Esophagus squamous epithelium (tissue), 5 donors: ENCODE measurements at regions not wholly inside any gene's neighbourhood (a gene's known extent, or its start where the extent isn't known, plus 50 kb on each side); places are given as distances from the start of the nearest gene placed in this dataset.
A peak's percentile ranks its signal among the peaks of the same experiment; 100 is the strongest.

Experiments used
- DNase-seq: peaks from one replicate; lab custom pipeline; 2025; lab: John Stamatoyannopoulos, UW
- H3K27ac ChIP-seq, 4 donors: fragments of 200-600 bp; sonication (generic); one replicate each; pipeline ENCODE4 v1.5.1; 2016 to 2019; ENCODE audit warnings: mild to moderate bottlenecking in 1 of 4
- H3K27me3 ChIP-seq, 4 donors: fragments of 200-600 bp; sonication (generic); 1 replicate in 3 of 4; 2 replicates in 1 of 4; pipeline versions ENCODE4 v1.5.1 to v1.6.0; 2017 to 2021; ENCODE audit warnings: antibody characterized with exemption in 1 of 4
- H3K36me3 ChIP-seq, 3 donors: fragments of 200-600 bp; sonication (generic); one replicate each; pipeline ENCODE4 v1.5.1; 2016 to 2019
- H3K4me1 ChIP-seq, 3 donors: fragments of 200-600 bp; sonication (generic); one replicate each; pipeline ENCODE4 v1.5.1; 2017 to 2019
- H3K4me3 ChIP-seq, 4 donors: fragments of 200-600 bp; sonication (generic); 1 replicate in 3 of 4; 2 replicates in 1 of 4; pipeline ENCODE4 v1.5.1; 2016 to 2019; ENCODE audit warnings: mild to moderate bottlenecking in 2 of 4, moderate library complexity in 1 of 4
- H3K9me3 ChIP-seq, 3 donors: fragments of 200-600 bp; sonication (generic); one replicate each; pipeline ENCODE4 v1.5.1; 2016 to 2019
- CTCF ChIP-seq, 6 experiments: fragments of 450-650 bp in 4 of 6; fragments of 200-600 bp in 2 of 6; sonication (generic) in 2 of 6; IDR thresholded peaks; one replicate each; pipeline ENCODE4 v1.5.1; 2016 to 2019; ENCODE audit warnings: antibody characterized with exemption in 6 of 6, mild to moderate bottlenecking in 4 of 6, moderate library complexity in 4 of 6
- POLR2A ChIP-seq, 4 donors: fragments of 450-650 bp; IDR thresholded peaks; one replicate each; pipeline ENCODE4 v1.6.1; 2017; ENCODE audit warnings: antibody characterized with exemption in 4 of 4, mild to moderate bottlenecking in 4 of 4, moderate library complexity in 3 of 4
- WGBS, 2 donors: methylation state at CpG; one replicate each; pipeline ENCODE4 v1.1.5; 2018; 5-methylcytosine and 5-hydroxymethylcytosine counted together
- intact Hi-C: fragments of 100-400 bp; cut with DNase I; formaldehyde crosslinking; loops from one replicate; pipeline ENCODE4 v1.15.0; 2022
- donor health status: DM: yes; HTN: yes; CAD: no.

- H3K36me3 ChIP-seq = no peaks in the 10 kb centered on the region
- intact Hi-C loops = loop anchor here (10.0 kb wide), 1 partner anchor 205 kb away; no protein-coding TSS in a partner anchor
- no peaks in the 10 kb centered on the region for H3K9me3 ChIP-seq
- H3K4me3 ChIP-seq = no peak overlapping the region
- WGBS, 2 donors = 53 to 62% methylated on average over 4 of the region's 4 CpGs
- H3K27ac ChIP-seq = no peak overlapping the region
- DNase-seq = no peak
- no peaks in the 10 kb centered on the region for H3K4me1 ChIP-seq
- no peaks in the 10 kb centered on the region for H3K27me3 ChIP-seq
- TF ChIP-seq POLR2A (IDR thresholded peaks at IDR 0.05) = no peak
- peak in 4 of 6 experiments; percentile 6 to 50 (median 28) for TF ChIP-seq CTCF (IDR thresholded peaks at IDR 0.05)
Observed at GRCh38 chr18:53909668-53910067, 314.8 kb downstream of the MBD2 start.

- Histone ChIP-seq H3K27ac (no peak overlapping the region), H3K27me3 (no peaks in the 10 kb centered on the region), H3K4me1 (no peaks in the 10 kb centered on the region), H3K36me3 (no peaks in the 10 kb centered on the region), H3K4me3 (no peak overlapping the region), H3K9me3 (no peaks in the 10 kb centered on the region)
- DNase-seq = no peak
- intact Hi-C loops = loop anchor here (10.0 kb wide), 1 partner anchor 207 kb away; no protein-coding TSS in a partner anchor
- TF ChIP-seq CTCF (IDR thresholded peaks at IDR 0.05) (no peak), POLR2A (IDR thresholded peaks at IDR 0.05) (no peak)
Observed at GRCh38 chr18:53907921-53908320, 316.5 kb downstream of the MBD2 start.

GRCh38 chr18:53906681-53907080 lies 317.8 kb downstream of the MBD2 start:
- TF ChIP-seq POLR2A (IDR thresholded peaks at IDR 0.05) = no peak
- no peak for TF ChIP-seq CTCF (IDR thresholded peaks at IDR 0.05)
- intact Hi-C loops = loop anchor here (10.0 kb wide), 1 partner anchor 208 kb away; no protein-coding TSS in a partner anchor
- Histone ChIP-seq H3K36me3 (no peaks in the 10 kb centered on the region), H3K4me3 (no peak overlapping the region), H3K4me1 (no peaks in the 10 kb centered on the region), H3K27ac (no peak overlapping the region), H3K9me3 (no peaks in the 10 kb centered on the region), H3K27me3 (no peaks in the 10 kb centered on the region)
- 50 to 65% methylated on average over 2 of the region's 2 CpGs for WGBS, 2 donors
- DNase-seq = no peak

GRCh38 chr18:53894675-53895442 lies 329.6 kb downstream of the MBD2 start:
- H3K4me1 ChIP-seq = no peaks in the 10 kb centered on the region
- no peak for DNase-seq
- no peak overlapping the region for H3K27ac ChIP-seq
- no peaks in the 10 kb centered on the region for H3K27me3 ChIP-seq
- intact Hi-C loops = no loop called here
- TF ChIP-seq POLR2A (IDR thresholded peaks at IDR 0.05) (no peak), CTCF (IDR thresholded peaks at IDR 0.05) (no peak)
- H3K36me3 ChIP-seq = no peaks in the 10 kb centered on the region
- WGBS, 2 donors = 79 to 86% methylated on average over 5 of the region's 5 CpGs
- H3K9me3 ChIP-seq = no peaks in the 10 kb centered on the region
- no peak overlapping the region for H3K4me3 ChIP-seq

GRCh38 chr18:53887447-53887846 lies 337.0 kb downstream of the MBD2 start:
- TF ChIP-seq POLR2A (IDR thresholded peaks at IDR 0.05) = no peak
- no peak for TF ChIP-seq CTCF (IDR thresholded peaks at IDR 0.05)
- Histone ChIP-seq H3K9me3 (peaks cover 0 to 3% (median 0%) of the 10 kb centered on the region in 3 donors), H3K27ac (no peak overlapping the region), H3K27me3 (no peaks in the 10 kb centered on the region), H3K4me1 (no peaks in the 10 kb centered on the region), H3K4me3 (no peak overlapping the region), H3K36me3 (no peaks in the 10 kb centered on the region)
- 83 to 91% methylated on average over 3 of the region's 3 CpGs for WGBS, 2 donors
- DNase-seq = no peak
- intact Hi-C loops = no loop called here
